Adrenal gland (tissue), 9 donors: ENCODE measurements at regions not wholly inside any gene's neighbourhood (a gene's known extent, or its start where the extent isn't known, plus 50 kb on each side); places are given as distances from the start of the nearest gene placed in this dataset.

Experiments
- DNase-seq, 7 donors: peaks; one replicate each; pipeline ENCODE4 v3.0.0-alpha.2; 2019 to 2020
- H3K27ac ChIP-seq, 5 donors: fragments of 200-600 bp; sonication (generic) in 4 of 5; 1 replicate in 3 of 5; 2 replicates in 2 of 5; pipeline versions ENCODE4 v1.5.1 to v1.8.0; 2016 to 2020; ENCODE audit warnings: mild to moderate bottlenecking in 1 of 5
- H3K27me3 ChIP-seq: fragments of 200-600 bp; 2 replicates; pipeline ENCODE4 v1.8.0; 2021
- H3K36me3 ChIP-seq, 2 donors: fragments of 200-600 bp; replicated peaks in 1 of 2; 1 replicate in 1 of 2; 2 replicates in 1 of 2; pipeline versions ENCODE4 v1.5.1 to v1.8.0; 2018 to 2022
- H3K4me1 ChIP-seq, 2 donors: fragments of 200-600 bp; replicated peaks in 1 of 2; 1 replicate in 1 of 2; 2 replicates in 1 of 2; pipeline versions ENCODE4 v1.5.1 to v1.8.0; 2018 to 2021
- H3K4me3 ChIP-seq, 4 donors: fragments of 200-600 bp; sonication (generic) in 3 of 4; one replicate each; pipeline ENCODE4 v1.5.1; 2016 to 2018
- H3K9me3 ChIP-seq, 3 donors: fragments of 200-600 bp; sonication (generic) in 1 of 3; replicated peaks in 1 of 3; 1 replicate in 2 of 3; 2 replicates in 1 of 3; pipeline versions ENCODE4 v1.5.1 to v1.8.0; 2016 to 2021
- POLR2A ChIP-seq, 2 donors: fragments of 450-650 bp; IDR thresholded peaks; one replicate each; pipeline ENCODE4 v1.6.1; 2017; ENCODE audit warnings: antibody characterized with exemption in 2 of 2, mild to moderate bottlenecking in 2 of 2, moderate library complexity in 1 of 2
- WGBS, 4 donors: extraction: QIAGEN DNeasy Blood & Tissue Kit in 2 of 4; methylation state at CpG; one replicate each; pipeline versions ENCODE4 v1.1.5 to v1.1.7; 2013 to 2017; 5-methylcytosine and 5-hydroxymethylcytosine counted together
- intact Hi-C, 2 donors: fragments of 100-400 bp; cut with DNase I; formaldehyde crosslinking; loops; one replicate each; pipeline versions ENCODE4 v1.14.1 to v1.15.0; 2022 to 2023
- TF ChIP-seq, protein P1 (sequence below), 6 experiments: fragments of 450-650 bp in 4 of 6; fragments of 200-600 bp in 2 of 6; sonication (generic) in 1 of 6; IDR thresholded peaks; 1 replicate in 5 of 6; 2 replicates in 1 of 6; pipeline versions ENCODE4 v1.5.1 to v1.8.0; 2016 to 2021; ENCODE audit warnings: antibody characterized with exemption in 6 of 6, mild to moderate bottlenecking in 2 of 6, moderate library complexity in 1 of 6
- donor health status: healthy with polysubstance abuse.
- donor health status: Bipolar disorder and iron deficiency.
- donor health status: DM: yes; HTN: yes; CAD: no.
- donor health status: DM: no; HTN: no; CAD: no.
- donor health status: DM: no; HTN: no; CAD: no.

- H3K4me1 ChIP-seq: no peaks in the 10 kb centered on the region
- no peaks in the 10 kb centered on the region for H3K27me3 ChIP-seq
- peak in 1 of 7 donors; percentile 54 for DNase-seq
- no peak overlapping the region for H3K27ac ChIP-seq
- H3K36me3 ChIP-seq: no peaks in the 10 kb centered on the region
- intact Hi-C loops: no loop called here
- TF ChIP-seq POLR2A (IDR thresholded peaks at IDR 0.05): no peak
- TF ChIP-seq, protein P1, sequence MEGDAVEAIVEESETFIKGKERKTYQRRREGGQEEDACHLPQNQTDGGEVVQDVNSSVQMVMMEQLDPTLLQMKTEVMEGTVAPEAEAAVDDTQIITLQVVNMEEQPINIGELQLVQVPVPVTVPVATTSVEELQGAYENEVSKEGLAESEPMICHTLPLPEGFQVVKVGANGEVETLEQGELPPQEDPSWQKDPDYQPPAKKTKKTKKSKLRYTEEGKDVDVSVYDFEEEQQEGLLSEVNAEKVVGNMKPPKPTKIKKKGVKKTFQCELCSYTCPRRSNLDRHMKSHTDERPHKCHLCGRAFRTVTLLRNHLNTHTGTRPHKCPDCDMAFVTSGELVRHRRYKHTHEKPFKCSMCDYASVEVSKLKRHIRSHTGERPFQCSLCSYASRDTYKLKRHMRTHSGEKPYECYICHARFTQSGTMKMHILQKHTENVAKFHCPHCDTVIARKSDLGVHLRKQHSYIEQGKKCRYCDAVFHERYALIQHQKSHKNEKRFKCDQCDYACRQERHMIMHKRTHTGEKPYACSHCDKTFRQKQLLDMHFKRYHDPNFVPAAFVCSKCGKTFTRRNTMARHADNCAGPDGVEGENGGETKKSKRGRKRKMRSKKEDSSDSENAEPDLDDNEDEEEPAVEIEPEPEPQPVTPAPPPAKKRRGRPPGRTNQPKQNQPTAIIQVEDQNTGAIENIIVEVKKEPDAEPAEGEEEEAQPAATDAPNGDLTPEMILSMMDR (IDR thresholded peaks at IDR 0.05): no peak
- no peak overlapping the region for H3K4me3 ChIP-seq
- H3K9me3 ChIP-seq: no peaks in the 10 kb centered on the region
- whole genome bisulfite sequencing, 4 donors: 72 to 88% (median 75%) methylated on average over 9 of the region's 9 CpGs
These were observed 284.4 kb downstream of the SOX11 start for GRCh38 chr2:5976531-5977065.

DNA sequence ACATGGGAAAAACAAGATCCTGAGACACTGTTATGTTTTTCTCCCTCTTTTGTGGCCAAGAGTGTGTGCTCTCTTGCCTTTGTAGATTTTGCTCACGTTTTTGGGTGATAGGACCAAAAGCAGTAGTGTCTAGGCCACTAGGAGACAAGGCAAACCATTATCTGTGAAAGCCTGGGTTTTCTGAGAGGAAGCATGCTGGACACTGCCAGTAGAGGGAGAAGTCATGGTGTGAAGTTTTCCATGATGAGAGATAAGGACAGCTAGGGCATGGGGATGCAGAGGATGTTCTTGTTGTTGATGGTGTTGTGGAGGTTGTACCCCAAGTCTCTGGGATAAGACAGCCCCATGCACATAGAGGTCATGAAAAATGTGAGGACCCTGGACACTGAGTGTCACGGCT, 285.3 kb downstream of the SOX11 start:
- Histone ChIP-seq H3K36me3 (no peaks in the 10 kb centered on the region), H3K27ac (no peak overlapping the region), H3K27me3 (no peaks in the 10 kb centered on the region), H3K4me3 (no peak overlapping the region), H3K9me3 (no peaks in the 10 kb centered on the region), H3K4me1 (no peaks in the 10 kb centered on the region)
- intact Hi-C loops: no loop called here
- TF ChIP-seq, protein P1 (IDR thresholded peaks at IDR 0.05): no peak
- no peak for TF ChIP-seq POLR2A (IDR thresholded peaks at IDR 0.05)
- 31 to 59% (median 55%) methylated on average over 2 of the region's 2 CpGs for WGBS, 4 donors
- no peak for DNase-seq

- WGBS, 4 donors: 77 to 87% (median 83%) methylated on average over 4 of the region's 4 CpGs
- no peaks in the 10 kb centered on the region for H3K4me1 ChIP-seq
- no peak overlapping the region for H3K4me3 ChIP-seq
- H3K9me3 ChIP-seq: no peaks in the 10 kb centered on the region
- H3K27me3 ChIP-seq: no peaks in the 10 kb centered on the region
- TF ChIP-seq, protein P1 (IDR thresholded peaks at IDR 0.05): no peak
- no peak for TF ChIP-seq POLR2A (IDR thresholded peaks at IDR 0.05)
- DNase-seq: no peak
- no peak overlapping the region for H3K27ac ChIP-seq
- intact Hi-C loops: no loop called here
- H3K36me3 ChIP-seq: no peaks in the 10 kb centered on the region
These were observed 286.1 kb downstream of the SOX11 start for GRCh38 chr2:5978131-5978751.

- TF ChIP-seq, protein P1 (IDR thresholded peaks at IDR 0.05): no peak
- TF ChIP-seq POLR2A (IDR thresholded peaks at IDR 0.05): no peak
- 62 to 71% (median 63%) methylated on average over 13 to 16 of the region's 16 CpGs for WGBS, 4 donors
- DNase-seq: no peak
- Histone ChIP-seq H3K36me3 (no peaks in the 10 kb centered on the region), H3K9me3 (no peaks in the 10 kb centered on the region), H3K27ac (no peak overlapping the region), H3K4me3 (no peak overlapping the region), H3K4me1 (no peaks in the 10 kb centered on the region), H3K27me3 (no peaks in the 10 kb centered on the region)
- intact Hi-C loops: no loop called here
These were observed 288.4 kb downstream of the SOX11 start for GRCh38 chr2:5980450-5981190.
